ENCODE measurements at regions not wholly inside any gene's neighbourhood (a gene's known extent, or its start where the extent isn't known, plus 50 kb on each side); places are given as distances from the start of the nearest gene placed in this dataset.

DNA sequence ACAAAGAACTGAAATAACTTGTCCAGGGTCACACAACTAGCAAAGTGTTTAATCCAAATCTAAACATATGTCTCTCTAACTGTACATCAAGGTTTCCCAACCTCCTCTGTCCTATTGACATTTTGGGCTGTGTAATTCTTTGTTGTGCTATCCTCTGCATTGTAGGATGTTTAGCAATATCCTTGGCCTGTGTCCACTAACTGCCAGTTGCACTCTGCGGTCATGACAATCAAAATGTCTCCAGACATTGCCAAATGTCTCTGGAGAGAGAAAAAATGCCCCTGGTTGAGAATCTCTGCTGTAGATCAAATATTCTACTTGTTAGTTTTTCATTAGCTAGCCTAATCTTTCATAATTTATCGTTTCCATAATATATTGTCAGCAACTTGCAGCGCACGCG is 353.4 kb upstream of the NEGR1 start:
- Histone ChIP-seq H3K36me3 (replicated peaks in 1 of 2) (no peaks in the 10 kb centered on the region), H3K27ac (no peak overlapping the region), H3K9me3 (replicated peaks in 1 of 3) (no peaks in the 10 kb centered on the region), H3K27me3 (no peaks in the 10 kb centered on the region), H3K4me1 (replicated peaks in 1 of 2) (no peaks in the 10 kb centered on the region), H3K4me3 (no peak overlapping the region)
- TF ChIP-seq POLR2A (IDR thresholded peaks at IDR 0.05), result no peak
- TF ChIP-seq, protein P1, sequence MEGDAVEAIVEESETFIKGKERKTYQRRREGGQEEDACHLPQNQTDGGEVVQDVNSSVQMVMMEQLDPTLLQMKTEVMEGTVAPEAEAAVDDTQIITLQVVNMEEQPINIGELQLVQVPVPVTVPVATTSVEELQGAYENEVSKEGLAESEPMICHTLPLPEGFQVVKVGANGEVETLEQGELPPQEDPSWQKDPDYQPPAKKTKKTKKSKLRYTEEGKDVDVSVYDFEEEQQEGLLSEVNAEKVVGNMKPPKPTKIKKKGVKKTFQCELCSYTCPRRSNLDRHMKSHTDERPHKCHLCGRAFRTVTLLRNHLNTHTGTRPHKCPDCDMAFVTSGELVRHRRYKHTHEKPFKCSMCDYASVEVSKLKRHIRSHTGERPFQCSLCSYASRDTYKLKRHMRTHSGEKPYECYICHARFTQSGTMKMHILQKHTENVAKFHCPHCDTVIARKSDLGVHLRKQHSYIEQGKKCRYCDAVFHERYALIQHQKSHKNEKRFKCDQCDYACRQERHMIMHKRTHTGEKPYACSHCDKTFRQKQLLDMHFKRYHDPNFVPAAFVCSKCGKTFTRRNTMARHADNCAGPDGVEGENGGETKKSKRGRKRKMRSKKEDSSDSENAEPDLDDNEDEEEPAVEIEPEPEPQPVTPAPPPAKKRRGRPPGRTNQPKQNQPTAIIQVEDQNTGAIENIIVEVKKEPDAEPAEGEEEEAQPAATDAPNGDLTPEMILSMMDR (IDR thresholded peaks at IDR 0.05), result no peak
- intact Hi-C loops (cut with DNase I), result no loop called here
- WGBS, 4 donors, result 45 to 54% (median 47%) methylated on average over 5 of the region's 5 CpGs
- DNase-seq, result no peak

DNA sequence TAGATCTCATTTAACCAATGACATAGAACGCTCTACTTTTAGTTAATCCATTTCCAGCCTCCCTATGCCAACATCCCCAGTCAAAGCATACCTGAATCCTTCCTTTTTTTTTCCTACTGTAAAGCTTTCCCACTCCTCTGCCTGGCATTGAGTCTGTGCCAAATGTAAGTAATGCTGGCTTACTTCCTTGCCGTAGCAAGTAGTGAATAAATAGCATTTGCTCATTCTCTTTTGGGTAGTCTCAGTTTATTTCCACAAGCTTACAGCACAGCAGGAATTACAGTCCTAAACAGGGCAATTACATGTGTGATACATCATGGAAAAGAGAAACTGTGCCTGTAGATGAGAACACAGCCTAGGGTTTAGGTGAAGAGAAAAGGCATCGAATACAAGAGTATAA is 352.6 kb upstream of the NEGR1 start:
- Histone ChIP-seq H3K27me3 (no peaks in the 10 kb centered on the region), H3K4me1 (replicated peaks in 1 of 2) (no peaks in the 10 kb centered on the region), H3K27ac (no peak overlapping the region), H3K36me3 (replicated peaks in 1 of 2) (no peaks in the 10 kb centered on the region), H3K4me3 (no peak overlapping the region), H3K9me3 (replicated peaks in 1 of 3) (no peaks in the 10 kb centered on the region)
- intact Hi-C loops (cut with DNase I), result no loop called here
- TF ChIP-seq, protein P1 (IDR thresholded peaks at IDR 0.05), result no peak
- DNase-seq, result no peak
- WGBS, 4 donors, result 64 to 73% (median 66%) methylated on average over 3 of the region's 3 CpGs

- 46 to 76% (median 68%) methylated on average over 2 of the region's 2 CpGs for WGBS, 4 donors
- H3K27me3 ChIP-seq, result no peaks in the 10 kb centered on the region
- no peak overlapping the region for H3K4me3 ChIP-seq
- no peaks in the 10 kb centered on the region for H3K9me3 ChIP-seq (replicated peaks in 1 of 3)
- H3K4me1 ChIP-seq (replicated peaks in 1 of 2), result no peaks in the 10 kb centered on the region
- TF ChIP-seq, protein P1 (IDR thresholded peaks at IDR 0.05), result no peak
- no peak for TF ChIP-seq POLR2A (IDR thresholded peaks at IDR 0.05)
- no peaks in the 10 kb centered on the region for H3K36me3 ChIP-seq (replicated peaks in 1 of 2)
- no peak overlapping the region for H3K27ac ChIP-seq
- DNase-seq, result no peak
- intact Hi-C loops (cut with DNase I), result no loop called here
Measured at GRCh38 chr1:72631449-72631848, 349.1 kb upstream of the NEGR1 start.

GRCh38 chr1:72623299-72623708 is 341.0 kb upstream of the NEGR1 start:
- TF ChIP-seq POLR2A (IDR thresholded peaks at IDR 0.05), result no peak
- TF ChIP-seq, protein P1 (IDR thresholded peaks at IDR 0.05), result peak; percentile 21 to 53 (median 36)

More at GRCh38 chr1:72623299-72623708, 341.0 kb upstream of the NEGR1 start:
- no peak for DNase-seq
- H3K27me3 ChIP-seq, result no peaks in the 10 kb centered on the region
- no peaks in the 10 kb centered on the region for H3K4me1 ChIP-seq (replicated peaks in 1 of 2)
- H3K36me3 ChIP-seq (replicated peaks in 1 of 2), result no peaks in the 10 kb centered on the region
- H3K4me3 ChIP-seq, result peak overlapping the region in 1 of 4 donors; percentile 40
- 19 to 21% (median 20%) methylated on average over 4 of the region's 4 CpGs for WGBS, 4 donors
- no peak overlapping the region for H3K27ac ChIP-seq
- H3K9me3 ChIP-seq (replicated peaks in 1 of 3), result no peaks in the 10 kb centered on the region
- intact Hi-C loops (cut with DNase I), result no loop called here

Measured in adrenal gland (tissue), 9 donors.